H9 (cell line): ENCODE measurements at regions not wholly inside any gene's neighbourhood (a gene's known extent, or its start where the extent isn't known, plus 50 kb on each side); places are given as distances from the start of the nearest gene placed in this dataset.

Experiments used
- DNase-seq: peaks from one replicate; pipeline ENCODE4 v3.0.0-alpha.2; 2017
- H2AFZ ChIP-seq: one replicate; pipeline ENCODE4 v1.6.1; 2013; ENCODE audit warnings: mild to moderate bottlenecking, low read length, control low read depth, moderate library complexity
- H2AK5ac ChIP-seq: 2 replicates; pipeline ENCODE4 v1.6.1; 2013; ENCODE audit warnings: low read length, control low read depth, mixed read lengths; ENCODE audit not compliant: insufficient read length
- H2BK120ac ChIP-seq: one replicate; pipeline ENCODE4 v1.6.1; 2013; ENCODE audit warnings: low read depth, mild to moderate bottlenecking, low read length, control low read depth, inconsistent platforms; ENCODE audit not compliant: poor library complexity, severe bottlenecking
- H2BK12ac ChIP-seq: 2 replicates; pipeline ENCODE4 v1.6.1; 2013; ENCODE audit warnings: low read length, control low read depth, mixed read lengths, low read depth; ENCODE audit not compliant: insufficient read length
- H2BK15ac ChIP-seq: 2 replicates; pipeline ENCODE4 v1.6.1; 2013; ENCODE audit warnings: low read depth, low read length, control low read depth
- H2BK20ac ChIP-seq: one replicate; pipeline ENCODE4 v1.6.1; 2013; ENCODE audit warnings: low read depth, mild to moderate bottlenecking, low read length, control low read depth, inconsistent platforms; ENCODE audit not compliant: poor library complexity, severe bottlenecking
- H2BK5ac ChIP-seq: 2 replicates; pipeline ENCODE4 v1.6.1; 2013; ENCODE audit warnings: low read length, control low read depth, mixed read lengths; ENCODE audit not compliant: insufficient read length
- H3K14ac ChIP-seq: 2 replicates; pipeline ENCODE4 v1.6.1; 2013; ENCODE audit warnings: low read length, control low read depth; ENCODE audit not compliant: insufficient read depth
- H3K18ac ChIP-seq: 2 replicates; pipeline ENCODE4 v1.6.1; 2013; ENCODE audit warnings: low read depth, mild to moderate bottlenecking, mixed read lengths, low read length, control low read depth; ENCODE audit not compliant: insufficient read length
- H3K23ac ChIP-seq: 2 replicates; pipeline ENCODE4 v1.6.1; 2013; ENCODE audit warnings: low read length, control low read depth, mixed read lengths, low read depth; ENCODE audit not compliant: insufficient read length
- H3K23me2 ChIP-seq: 2 replicates; pipeline ENCODE4 v1.6.1; 2013; ENCODE audit warnings: low read depth, mild to moderate bottlenecking, mixed read lengths, low read length, control low read depth; ENCODE audit not compliant: insufficient read length, poor library complexity, severe bottlenecking
- H3K27ac ChIP-seq: 2 replicates; pipeline ENCODE4 v1.5.1; 2013; ENCODE audit warnings: low read length, control low read depth, mixed read lengths, low read depth; ENCODE audit not compliant: insufficient read length
- H3K27me3 ChIP-seq: 2 replicates; pipeline ENCODE4 v1.6.1; 2013; ENCODE audit warnings: low read length, control low read depth, inconsistent platforms; ENCODE audit not compliant: insufficient read depth
- H3K4ac ChIP-seq: 2 replicates; pipeline ENCODE4 v1.6.1; 2013; ENCODE audit warnings: low read depth, mild to moderate bottlenecking, control low read depth, inconsistent platforms, low read length, moderate library complexity
- H3K4me1 ChIP-seq: 2 replicates; pipeline ENCODE4 v1.6.1; 2013; ENCODE audit warnings: low read length, control low read depth, inconsistent platforms; ENCODE audit not compliant: insufficient read depth
- H3K4me2 ChIP-seq: 2 replicates; pipeline ENCODE4 v1.6.1; 2013; ENCODE audit warnings: low read length, control low read depth, mixed read lengths; ENCODE audit not compliant: insufficient read length, insufficient read depth
- H3K56ac ChIP-seq: 2 replicates; pipeline ENCODE4 v1.6.1; 2013; ENCODE audit warnings: low read depth, mild to moderate bottlenecking, mixed read lengths, low read length, control low read depth; ENCODE audit not compliant: insufficient read length
- H3K79me1 ChIP-seq: 2 replicates; pipeline ENCODE4 v1.6.1; 2013; ENCODE audit warnings: low read depth, mild to moderate bottlenecking, moderate library complexity, low read length, control low read depth, inconsistent platforms; ENCODE audit not compliant: insufficient read depth, poor library complexity, severe bottlenecking
- H3K79me2 ChIP-seq: 2 replicates; pipeline ENCODE4 v1.6.1; 2013; ENCODE audit warnings: low read length, control low read depth, inconsistent platforms; ENCODE audit not compliant: insufficient read depth
- H3K9ac ChIP-seq: 2 replicates; pipeline ENCODE4 v1.6.1; 2013; ENCODE audit warnings: low read length, control low read depth, mixed read lengths; ENCODE audit not compliant: insufficient read length; ENCODE audit errors: extremely low read depth
- H3K9me3 ChIP-seq: one replicate; pipeline ENCODE4 v1.6.1; 2013; ENCODE audit warnings: low read depth, low read length, inconsistent platforms; ENCODE audit not compliant: control insufficient read depth
- H3T11ph ChIP-seq: one replicate; pipeline ENCODE4 v1.6.1; 2013; ENCODE audit warnings: mild to moderate bottlenecking, low read length, control low read depth, inconsistent platforms
- H4K20me1 ChIP-seq: one replicate; pipeline ENCODE4 v1.6.1; 2013; ENCODE audit not compliant: control insufficient read depth, insufficient read length, insufficient read depth
- H4K5ac ChIP-seq: 2 replicates; pipeline ENCODE4 v1.6.1; 2013; ENCODE audit warnings: low read depth, mild to moderate bottlenecking, mixed read lengths, low read length, control low read depth; ENCODE audit not compliant: insufficient read length
- H4K8ac ChIP-seq: replicated peaks from 2 replicates; pipeline ENCODE4 v1.6.1; 2013; ENCODE audit warnings: low read length, control low read depth, mixed read lengths, low read depth; ENCODE audit not compliant: insufficient read length
- H4K91ac ChIP-seq: 2 replicates; pipeline ENCODE4 v1.6.1; 2013; ENCODE audit warnings: low read depth, mild to moderate bottlenecking, moderate library complexity, mixed read lengths, low read length, control low read depth; ENCODE audit not compliant: insufficient read length
- H3K27ac Mint-ChIP-seq, 3 experiments: 2 replicates in 2 of 3; 3 replicates in 1 of 3; pipeline ENCODE4 v1.8.0; 2020 to 2021; ENCODE audit warnings: mixed read lengths in 3 of 3, mild to moderate bottlenecking in 1 of 3, moderate library complexity in 1 of 3
- H3K27me3 Mint-ChIP-seq: 2 replicates; pipeline ENCODE4 v1.8.0; 2021; ENCODE audit warnings: low read depth, mild to moderate bottlenecking, moderate library complexity, mixed read lengths
- H3K36me3 Mint-ChIP-seq, 3 experiments: 2 replicates in 2 of 3; 3 replicates in 1 of 3; pipeline ENCODE4 v1.8.0; 2020 to 2021; ENCODE audit warnings: low read depth in 3 of 3, mixed read lengths in 3 of 3; ENCODE audit not compliant: insufficient read depth in 1 of 3
- H3K4me1 Mint-ChIP-seq, 2 experiments: 2 replicates each; pipeline ENCODE4 v1.8.0; 2020; ENCODE audit warnings: mixed read lengths in 2 of 2
- H3K4me3 Mint-ChIP-seq, 2 experiments: 2 replicates in 1 of 2; 3 replicates in 1 of 2; pipeline ENCODE4 v1.8.0; 2020 to 2021; ENCODE audit warnings: mild to moderate bottlenecking in 2 of 2, mixed read lengths in 2 of 2, moderate library complexity in 1 of 2
- H3K9me3 Mint-ChIP-seq, 2 experiments: 2 replicates in 1 of 2; 3 replicates in 1 of 2; pipeline ENCODE4 v1.8.0; 2020; ENCODE audit warnings: mild to moderate bottlenecking in 2 of 2, mixed read lengths in 2 of 2, moderate library complexity in 1 of 2
- TF ChIP-seq, protein P1 (sequence below): fragments of 200-600 bp; sonication (generic); conservative IDR thresholded peaks from 3 replicates; pipeline ENCODE4 v1.8.0; 2021; ENCODE audit warnings: antibody characterized with exemption, mild to moderate bottlenecking

DNA sequence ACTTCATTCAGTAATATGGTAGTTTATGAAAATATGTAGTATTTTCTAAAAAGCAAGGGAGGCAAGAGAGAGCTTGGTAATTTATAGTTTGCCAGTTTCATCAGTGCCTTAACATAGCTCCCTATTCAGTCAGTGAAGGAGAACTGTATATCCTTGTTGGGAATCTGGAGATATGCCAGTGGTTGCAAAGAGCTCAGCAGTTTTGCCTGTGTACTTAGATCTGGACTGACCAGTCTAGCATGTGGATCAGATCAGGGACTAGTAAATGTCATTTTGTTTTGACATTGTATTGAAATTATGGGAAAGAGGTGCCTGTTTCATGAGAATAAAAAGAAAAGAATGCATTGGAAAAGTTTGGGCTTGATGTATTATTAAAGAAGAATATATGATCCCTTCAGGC is 88.6 kb downstream of the ZIC3 start:
- H3K79me2 ChIP-seq = no peaks in the 10 kb centered on the region
- H3K56ac ChIP-seq = no peak overlapping the region
- Mint-ChIP-seq H3K4me1 (no peaks in the 10 kb centered on the region; a peak in 1 of 4 replicates), H3K9me3 (peaks cover 8 to 19% of the 10 kb centered on the region in 2 experiments; a peak in 4 of 5 replicates), H3K27ac (no peak overlapping the region), H3K4me3 (no peak overlapping the region), H3K27me3 (no peaks in the 10 kb centered on the region), H3K36me3 (peaks cover 0 to 7% (median 2%) of the 10 kb centered on the region in 3 experiments; a peak in 4 of 7 replicates)
- no peak overlapping the region for H3K9ac ChIP-seq
- no peak overlapping the region for H2BK20ac ChIP-seq
- no peak overlapping the region for H2BK5ac ChIP-seq
- TF ChIP-seq, protein P1, sequence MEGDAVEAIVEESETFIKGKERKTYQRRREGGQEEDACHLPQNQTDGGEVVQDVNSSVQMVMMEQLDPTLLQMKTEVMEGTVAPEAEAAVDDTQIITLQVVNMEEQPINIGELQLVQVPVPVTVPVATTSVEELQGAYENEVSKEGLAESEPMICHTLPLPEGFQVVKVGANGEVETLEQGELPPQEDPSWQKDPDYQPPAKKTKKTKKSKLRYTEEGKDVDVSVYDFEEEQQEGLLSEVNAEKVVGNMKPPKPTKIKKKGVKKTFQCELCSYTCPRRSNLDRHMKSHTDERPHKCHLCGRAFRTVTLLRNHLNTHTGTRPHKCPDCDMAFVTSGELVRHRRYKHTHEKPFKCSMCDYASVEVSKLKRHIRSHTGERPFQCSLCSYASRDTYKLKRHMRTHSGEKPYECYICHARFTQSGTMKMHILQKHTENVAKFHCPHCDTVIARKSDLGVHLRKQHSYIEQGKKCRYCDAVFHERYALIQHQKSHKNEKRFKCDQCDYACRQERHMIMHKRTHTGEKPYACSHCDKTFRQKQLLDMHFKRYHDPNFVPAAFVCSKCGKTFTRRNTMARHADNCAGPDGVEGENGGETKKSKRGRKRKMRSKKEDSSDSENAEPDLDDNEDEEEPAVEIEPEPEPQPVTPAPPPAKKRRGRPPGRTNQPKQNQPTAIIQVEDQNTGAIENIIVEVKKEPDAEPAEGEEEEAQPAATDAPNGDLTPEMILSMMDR = no peak
- H3K14ac ChIP-seq = no peak overlapping the region
- no peak overlapping the region for H2BK15ac ChIP-seq
- no peak overlapping the region for H2BK120ac ChIP-seq
- H3K4me1 ChIP-seq = no peaks in the 10 kb centered on the region; the same call in 1 of the 2 replicates
- no peak overlapping the region for H2AK5ac ChIP-seq
- no peak overlapping the region for H2AFZ ChIP-seq
- no peak overlapping the region for H4K8ac ChIP-seq
- no peak overlapping the region for H3K18ac ChIP-seq
- DNase-seq = no peak
- H3K27me3 ChIP-seq = no peaks in the 10 kb centered on the region
- H3K27ac ChIP-seq = no peak overlapping the region
- no peaks in the 10 kb centered on the region for H4K20me1 ChIP-seq
- H2BK12ac ChIP-seq = no peak overlapping the region
- H4K91ac ChIP-seq = no peak overlapping the region
- H3K23me2 ChIP-seq = no peaks in the 10 kb centered on the region
- H4K5ac ChIP-seq = no peak overlapping the region
- H3K4ac ChIP-seq = no peak overlapping the region
- no peaks in the 10 kb centered on the region for H3K79me1 ChIP-seq
- H3K4me2 ChIP-seq = no peak overlapping the region
- H3K9me3 ChIP-seq = peaks cover 5% of the 10 kb centered on the region
- H3K23ac ChIP-seq = no peak overlapping the region
- no peak overlapping the region for H3T11ph ChIP-seq
